ENCODE measurements at regions not wholly inside any gene's neighbourhood (a gene's known extent, or its start where the extent isn't known, plus 50 kb on each side); places are given as distances from the start of the nearest gene placed in this dataset.
"Not testable (repeated sequence)": the region's sequence is repeated elsewhere in the genome, so short reads cannot be mapped to it uniquely, and the experiment has no call there.

DNA sequence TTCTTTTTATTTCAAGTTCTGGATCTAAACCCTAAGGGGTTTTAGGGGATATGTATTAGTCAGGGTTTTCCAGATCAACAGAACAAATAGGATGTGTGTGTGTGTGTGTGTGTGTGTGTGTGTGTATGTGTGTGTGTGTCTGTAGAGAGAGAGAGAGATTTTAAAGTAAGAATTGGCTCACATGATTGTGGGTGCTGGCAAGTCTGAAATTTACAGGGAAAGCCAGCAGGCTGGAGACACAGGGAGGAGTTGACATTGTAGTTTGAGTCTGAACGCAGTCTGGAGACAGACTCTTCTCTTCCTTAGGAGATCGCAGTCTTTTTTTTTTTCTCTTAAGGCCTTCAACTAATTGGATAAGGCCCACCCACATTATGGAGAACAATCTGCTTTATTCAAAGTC lies 428.8 kb upstream of the TBL1XR1 start:
- no peak for DNase-seq (ENCODE audit: low spot score)

DNA sequence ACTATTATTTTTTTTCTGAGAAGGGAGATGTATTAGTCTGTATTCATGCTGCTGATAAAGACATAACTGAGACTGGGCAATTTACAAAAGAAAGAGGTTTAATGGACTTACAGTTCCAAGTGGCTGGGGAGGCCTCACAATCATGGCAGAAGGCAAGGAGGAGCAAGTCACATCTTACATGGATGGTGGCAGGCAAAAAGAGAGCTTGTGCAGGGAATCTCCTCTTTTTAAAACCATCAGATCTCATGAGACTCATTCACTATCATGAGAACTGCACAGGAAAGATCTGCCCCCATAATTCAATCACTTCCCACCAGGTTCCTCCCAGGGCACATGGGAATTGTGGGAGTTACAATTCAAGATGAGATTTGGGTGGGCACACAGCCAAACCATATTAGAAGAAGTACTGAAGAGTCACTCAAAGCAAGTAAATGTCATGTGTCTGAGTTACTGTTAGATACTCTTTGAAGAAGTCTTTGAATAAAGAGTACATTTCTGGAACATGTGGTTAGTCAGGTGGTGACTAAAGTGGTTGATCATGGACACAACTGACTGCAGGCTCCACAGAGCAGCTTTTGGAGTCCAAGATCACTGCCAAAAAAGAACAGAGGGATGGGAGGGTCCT lies 430.9 kb upstream of the TBL1XR1 start:
- not testable (repeated sequence) for DNase-seq (ENCODE audit: low spot score)

DNA sequence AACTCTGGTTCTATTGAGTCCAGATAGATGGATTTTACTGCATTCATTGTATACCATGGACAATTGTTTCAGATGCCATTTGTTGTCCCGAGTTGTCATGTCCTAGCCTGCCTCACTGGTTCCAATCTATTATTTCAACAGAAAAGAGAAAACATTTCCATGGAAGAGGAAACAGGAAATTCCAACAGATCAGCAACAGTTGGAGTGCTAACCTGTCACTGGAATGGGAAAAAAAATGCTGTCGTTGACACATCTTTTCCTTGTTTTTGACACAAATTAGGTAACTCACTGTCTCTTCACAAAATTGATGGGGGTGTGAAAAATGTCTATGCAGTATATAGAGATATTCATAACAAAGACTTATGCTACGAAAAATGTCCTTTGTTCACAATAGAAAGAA lies 432.0 kb upstream of the TBL1XR1 start:
- DNase-seq (ENCODE audit: low spot score), result no peak

DNA sequence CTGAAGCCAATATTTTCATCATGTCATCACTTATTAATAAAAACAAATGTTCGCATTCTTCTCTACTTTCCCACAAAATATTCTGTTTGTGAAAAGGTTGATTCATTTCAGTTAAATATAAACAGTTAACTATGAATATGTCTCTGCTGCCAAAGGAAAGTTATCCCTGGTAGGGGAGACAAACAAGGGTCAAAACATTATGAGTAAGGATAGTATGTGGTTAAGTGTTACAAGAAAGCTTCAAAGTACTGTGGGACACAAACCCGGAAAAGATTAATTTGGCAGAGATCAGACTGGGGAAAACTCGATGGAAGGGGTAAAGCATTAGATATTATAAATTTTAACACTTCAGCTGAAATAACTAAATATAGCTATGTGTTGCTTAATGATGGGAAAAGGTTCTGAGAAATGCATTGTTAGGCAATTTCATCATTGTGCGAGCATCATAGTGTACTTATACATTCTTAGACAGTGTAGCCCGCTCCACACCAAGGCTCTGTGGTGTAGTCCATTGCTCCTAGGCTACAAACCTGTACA lies 436.5 kb upstream of the TBL1XR1 start:
- no peak for DNase-seq (ENCODE audit: low spot score)

DNA sequence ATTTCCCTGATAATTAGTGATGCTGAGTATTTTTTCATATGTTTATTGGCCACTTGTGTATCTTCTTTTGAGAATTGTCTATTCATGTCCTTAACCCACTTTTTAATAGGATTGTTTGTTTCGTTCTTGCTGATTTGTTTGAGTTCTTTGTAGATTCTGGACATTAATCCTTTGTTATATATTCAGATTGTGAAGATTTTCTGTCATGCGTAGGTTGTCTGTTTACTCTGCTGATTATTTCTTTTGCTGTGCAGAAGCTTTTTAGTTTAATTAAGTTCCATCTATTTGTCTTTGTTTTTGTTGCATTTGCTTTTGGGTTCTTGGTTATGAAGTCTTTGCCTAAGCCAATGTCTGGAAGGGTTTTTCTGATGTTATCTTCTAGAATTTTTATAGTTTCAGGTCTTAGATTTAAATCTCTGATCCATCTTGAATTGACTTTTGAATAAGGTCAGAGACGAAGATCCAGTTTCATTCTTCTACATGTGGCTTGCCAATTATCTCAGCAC lies 438.4 kb upstream of the TBL1XR1 start:
- DNase-seq (ENCODE audit: low spot score), result not testable (repeated sequence)

DNA sequence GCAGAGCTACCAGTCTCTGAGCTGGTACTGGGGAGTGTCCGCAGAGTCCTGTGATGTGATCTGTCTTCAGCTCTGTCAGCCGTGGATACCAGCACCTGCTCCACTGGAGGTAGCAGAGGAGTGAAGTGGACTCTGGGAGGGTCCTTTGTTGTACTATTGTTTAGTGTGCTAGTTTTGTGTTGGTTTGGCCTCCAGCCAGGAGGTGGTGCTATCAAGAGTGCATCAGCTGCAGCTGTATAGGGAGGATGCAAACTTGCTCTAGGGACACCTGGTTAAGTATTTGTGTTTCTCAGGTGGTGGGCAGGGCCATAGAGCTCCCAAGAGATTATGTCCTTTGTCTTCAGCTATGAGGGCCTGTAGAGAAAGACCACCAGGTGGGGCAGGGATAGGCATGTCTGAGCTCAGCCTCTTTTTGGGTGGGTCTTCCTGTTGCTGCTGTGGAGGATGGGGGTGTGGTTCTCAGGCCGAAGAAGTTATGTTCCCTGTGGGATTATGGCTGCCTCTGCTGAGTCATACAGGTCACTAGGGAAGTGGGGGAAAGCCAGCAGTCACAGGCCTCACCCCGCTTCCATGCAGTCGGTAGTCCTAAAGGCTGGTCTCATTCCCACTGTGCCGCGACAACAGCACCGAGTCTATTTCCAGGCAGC lies 443.2 kb upstream of the TBL1XR1 start:
- no peak for DNase-seq (ENCODE audit: low spot score)

DNA sequence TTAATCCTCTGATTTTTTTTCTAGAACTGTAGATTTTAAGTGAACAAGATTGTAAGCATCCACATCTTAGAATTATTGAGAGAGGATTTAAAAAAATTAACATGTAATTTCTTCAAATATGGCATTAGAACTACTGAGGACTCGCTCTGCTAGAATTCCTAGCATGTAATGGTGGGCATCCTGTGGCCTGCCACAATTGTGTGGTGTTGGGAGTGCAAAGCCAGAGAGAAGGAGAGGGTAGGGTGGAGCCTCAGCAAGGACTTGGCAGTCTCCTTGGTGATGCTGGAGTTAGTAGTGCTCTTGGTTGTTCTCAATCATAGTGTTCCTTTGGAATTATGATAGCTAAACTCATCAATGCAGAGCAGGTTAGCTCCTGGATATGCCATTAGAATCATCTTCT lies 443.9 kb upstream of the TBL1XR1 start:
- DNase-seq (ENCODE audit: low spot score), result no peak

DNA sequence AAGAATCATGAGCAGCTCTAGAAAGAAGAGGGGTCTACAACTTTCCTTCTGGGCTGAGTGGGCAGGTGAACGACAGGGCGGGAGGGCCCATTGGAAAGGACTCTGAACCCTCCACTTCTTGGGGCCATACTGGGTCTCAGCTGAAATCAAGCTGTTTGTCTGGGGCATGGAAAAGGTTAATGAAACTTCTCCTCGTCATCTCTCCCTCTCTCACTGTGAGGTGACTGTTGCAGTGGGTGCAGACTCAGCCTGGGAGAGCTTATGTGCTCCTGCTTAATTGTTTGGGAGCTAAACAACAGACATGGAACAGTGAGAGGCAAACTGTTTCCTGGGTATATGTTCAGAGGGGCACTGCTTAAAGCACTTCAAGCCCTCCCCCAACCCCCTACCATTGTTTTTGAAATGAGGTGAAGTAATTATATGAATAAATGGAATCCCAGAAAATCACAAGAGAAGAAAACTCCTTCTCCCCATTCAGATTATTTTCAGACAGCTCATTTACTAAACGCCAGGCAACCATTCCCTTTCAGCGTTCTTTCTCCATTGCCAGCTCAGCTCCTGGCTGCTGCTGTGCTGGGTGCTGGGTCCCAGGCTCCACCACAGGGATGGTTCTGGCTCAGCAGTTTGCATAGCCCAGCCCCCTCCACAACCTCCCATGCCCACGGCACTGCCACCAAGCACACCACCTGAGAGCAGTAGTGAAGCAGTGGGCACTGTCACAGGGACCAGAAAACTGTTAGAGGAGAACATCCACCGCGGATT lies 444.9 kb upstream of the TBL1XR1 start:
- DNase-seq (ENCODE audit: low spot score), result no peak

DNA sequence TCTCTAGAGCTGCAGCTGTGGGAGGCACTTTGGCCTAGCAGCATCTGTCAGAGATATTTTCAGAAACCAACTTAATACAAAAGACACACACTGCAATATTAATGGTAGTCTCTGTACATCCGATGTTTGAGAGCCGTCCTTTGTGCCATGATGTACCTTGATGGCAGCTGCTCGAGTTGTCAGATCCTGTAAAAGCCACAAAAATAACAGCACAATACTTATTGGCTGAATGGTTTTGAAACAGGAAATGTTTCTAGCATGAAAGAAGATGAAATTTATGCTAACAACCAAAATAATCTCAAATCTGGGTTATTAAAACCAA lies 445.5 kb upstream of the TBL1XR1 start:
- no peak for DNase-seq (ENCODE audit: low spot score)

DNA sequence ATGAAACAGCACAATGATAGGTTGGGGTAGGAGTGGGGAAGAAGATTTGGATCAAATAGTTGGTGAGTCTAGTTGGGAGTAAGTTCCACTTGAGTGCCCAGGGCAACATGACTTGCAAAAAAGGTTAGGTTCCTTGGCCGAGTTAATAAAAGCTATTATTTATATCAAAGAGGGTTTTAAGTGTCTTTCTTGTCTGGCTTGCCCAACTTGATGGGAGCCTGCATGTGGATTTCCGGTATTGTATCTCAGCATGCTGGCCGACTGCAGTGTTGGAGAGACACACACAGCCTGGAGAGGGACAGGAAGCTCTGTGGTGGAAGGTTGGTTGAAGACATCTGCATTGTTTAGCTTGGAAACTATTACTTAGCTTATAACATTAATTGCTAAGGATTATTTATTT lies 449.5 kb upstream of the TBL1XR1 start:
- no peak for DNase-seq (ENCODE audit: low spot score)

DNA sequence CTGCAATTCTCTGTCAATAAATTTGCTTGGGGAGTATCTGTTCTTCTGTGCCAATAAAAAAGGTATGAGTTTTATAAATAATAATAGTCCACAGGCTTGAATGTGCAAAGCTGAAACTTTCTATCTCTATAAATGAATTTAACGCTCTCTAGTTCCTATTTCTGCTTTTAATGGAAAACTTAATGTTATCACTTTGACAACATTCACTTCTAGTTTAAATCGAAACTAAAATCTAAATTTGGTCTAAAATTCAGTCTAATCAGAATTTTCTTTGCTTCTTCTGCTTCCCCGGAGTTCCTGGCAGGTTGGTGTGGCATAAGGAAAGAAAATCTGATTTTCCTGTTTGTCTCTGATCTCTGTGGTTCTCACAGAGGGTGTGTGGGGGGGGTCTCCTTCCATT lies 450.1 kb upstream of the TBL1XR1 start:
- DNase-seq (ENCODE audit: low spot score), result no peak

DNA sequence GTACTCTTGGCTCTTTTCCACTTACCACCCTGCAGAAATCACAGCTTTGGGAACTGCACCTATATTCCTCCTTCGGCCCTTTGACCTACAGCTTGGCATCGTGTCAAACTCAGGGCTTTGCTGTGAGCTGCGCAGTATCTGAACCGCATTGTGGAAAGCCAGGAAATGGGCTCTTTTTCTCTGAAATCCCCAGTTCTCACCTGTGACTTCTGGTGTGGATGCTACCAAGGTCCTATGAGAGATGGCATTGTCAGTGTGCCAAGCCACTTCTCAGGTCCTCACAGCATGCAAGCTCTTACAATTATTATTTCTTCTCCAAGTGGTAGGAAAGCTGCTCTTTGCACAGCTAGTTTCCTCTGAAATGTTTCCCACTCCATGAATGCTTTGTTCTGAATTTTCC lies 450.6 kb upstream of the TBL1XR1 start:
- no peak for DNase-seq (ENCODE audit: low spot score)

DNA sequence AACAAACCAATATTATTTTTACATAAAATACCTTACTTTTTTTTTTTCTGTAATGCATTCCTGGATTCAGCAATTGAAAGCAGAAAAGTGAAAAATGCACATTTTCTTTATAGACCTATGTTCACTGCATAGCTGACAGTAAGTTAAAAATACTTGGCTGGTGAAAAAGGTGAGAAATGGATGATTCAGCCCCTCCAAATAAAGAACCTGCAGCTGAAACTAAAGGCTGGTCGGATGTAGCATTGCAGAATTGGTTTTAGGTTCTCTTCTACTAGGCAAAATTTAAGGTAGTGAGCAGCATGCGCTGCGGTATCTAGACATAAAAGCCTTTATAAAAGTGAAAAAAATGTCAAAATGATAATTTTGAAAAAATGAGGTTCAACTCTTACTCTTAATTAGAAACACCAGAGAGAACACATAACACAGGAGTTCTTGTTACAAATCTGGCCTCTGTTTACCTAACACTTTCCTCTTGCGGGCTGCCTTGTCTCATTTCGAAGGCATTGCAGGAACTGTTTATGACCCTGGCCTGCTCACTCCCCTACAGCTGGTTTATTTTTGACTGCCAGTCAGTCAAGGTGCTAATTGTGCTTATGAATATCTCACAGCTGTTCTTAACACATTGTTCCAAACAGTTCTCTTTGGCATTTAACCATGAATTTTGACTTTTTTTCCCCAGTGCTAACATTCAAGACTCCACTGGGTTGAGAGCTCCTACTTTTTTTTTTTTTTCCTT lies 455.4 kb upstream of the TBL1XR1 start:
- no peak for DNase-seq (ENCODE audit: low spot score)

DNA sequence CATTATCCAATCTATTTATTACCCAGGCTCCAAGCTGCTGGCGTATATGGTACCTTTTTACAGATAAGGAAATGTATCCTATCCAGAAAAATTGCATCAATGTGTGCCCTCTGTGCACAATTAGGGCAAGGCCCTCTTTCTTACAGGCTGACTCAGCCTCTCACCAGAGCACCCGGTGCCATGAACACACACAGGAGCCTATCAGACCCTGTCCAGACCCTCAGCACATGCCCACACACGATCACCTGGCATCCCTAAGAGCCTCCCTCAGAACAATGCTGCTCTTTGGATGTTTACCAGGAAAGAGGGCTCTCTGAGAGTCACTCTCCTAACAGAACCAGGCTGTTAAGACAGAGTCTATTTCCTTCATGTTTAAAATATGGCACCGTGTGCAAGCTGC lies 460.0 kb upstream of the TBL1XR1 start:
- DNase-seq (ENCODE audit: low spot score), result no peak

DNA sequence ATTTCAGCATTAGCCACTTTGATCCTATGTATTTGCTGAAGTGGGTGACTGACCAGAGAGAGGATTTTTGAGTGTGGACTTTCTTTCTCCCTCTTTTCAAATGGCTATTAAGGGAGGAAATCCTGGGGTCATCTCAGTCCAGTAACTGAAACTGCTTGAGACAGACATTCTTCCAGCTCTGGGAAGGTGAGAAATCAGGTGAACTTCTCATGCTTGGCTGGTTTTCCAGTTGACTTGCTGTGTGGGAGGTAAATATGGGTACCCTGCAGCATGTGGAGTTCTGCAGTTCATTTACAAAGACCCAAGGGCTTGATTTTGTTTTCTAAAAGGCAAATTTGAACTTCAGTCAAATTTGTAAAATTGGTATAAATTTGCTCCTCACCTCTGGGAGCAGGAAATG lies 461.1 kb upstream of the TBL1XR1 start:
- no peak for DNase-seq (ENCODE audit: low spot score)

DNA sequence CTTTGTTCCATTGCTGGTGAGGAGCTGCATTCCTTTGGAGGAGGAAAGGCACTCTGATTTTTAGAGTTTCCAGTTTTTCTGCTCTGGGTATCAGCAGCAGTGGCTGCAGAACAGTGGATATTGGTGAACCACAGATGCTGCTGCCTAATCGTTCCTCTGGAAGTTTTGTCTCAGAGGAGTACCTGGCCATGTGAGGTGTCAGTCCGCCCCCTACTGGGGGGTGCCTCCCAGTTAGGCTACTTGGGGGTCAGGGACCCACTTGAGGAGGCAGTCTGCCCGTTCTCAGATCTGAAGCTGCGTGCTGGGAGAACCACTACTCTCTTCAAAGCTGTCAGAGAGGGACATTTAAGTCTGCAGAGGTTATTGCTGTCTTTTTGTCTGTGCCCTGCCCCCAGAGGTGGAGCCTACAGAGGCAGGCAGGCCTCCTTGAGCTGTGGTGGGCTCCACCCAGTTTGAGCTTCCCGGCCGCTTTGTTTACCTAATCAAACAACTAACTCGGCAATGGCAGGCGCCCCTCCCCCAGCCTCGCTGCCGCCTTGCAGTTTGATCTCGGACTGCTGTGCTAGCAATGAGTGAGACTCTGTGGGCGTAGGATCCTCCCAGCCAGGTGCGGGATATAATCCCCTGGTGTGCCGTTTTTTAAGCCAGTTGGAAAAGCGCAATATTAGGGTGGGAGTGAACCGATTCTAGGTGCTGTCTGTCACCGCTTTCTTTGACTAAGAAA lies 467.3 kb upstream of the TBL1XR1 start:
- DNase-seq (ENCODE audit: low spot score), result not testable (repeated sequence)

DNA sequence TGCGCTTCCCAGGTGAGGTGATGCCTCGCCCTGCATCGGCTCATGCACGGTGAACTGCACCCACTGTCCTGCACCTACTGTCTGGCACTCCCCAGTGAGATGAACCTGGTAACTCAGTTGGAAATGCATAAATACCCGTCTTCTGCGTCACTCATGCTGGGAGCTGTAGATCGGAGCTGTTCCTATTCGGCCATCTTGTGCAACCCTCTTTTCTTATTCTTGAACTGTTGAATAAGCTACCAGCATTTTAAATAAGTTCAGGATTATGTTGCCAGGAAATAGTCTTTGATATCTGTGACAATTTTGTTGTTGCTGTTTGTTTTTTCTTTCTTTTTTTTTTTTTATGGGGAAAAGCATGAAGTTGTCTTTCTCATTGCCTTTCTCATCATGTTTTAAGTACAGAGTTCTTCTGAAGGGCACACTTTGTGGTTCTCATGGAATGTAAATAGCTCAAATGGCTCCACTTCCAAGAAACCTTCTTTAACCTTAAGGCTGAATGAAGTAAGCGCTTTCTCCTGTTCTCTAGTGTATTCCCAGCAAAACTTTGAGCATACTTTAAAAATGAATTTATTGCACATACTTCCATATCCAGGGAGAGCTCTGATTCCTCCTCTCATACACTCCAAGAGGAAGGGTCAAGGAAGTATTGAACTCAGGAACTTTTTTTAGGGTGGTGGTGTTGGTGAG lies 468.0 kb upstream of the TBL1XR1 start:
- no peak for DNase-seq (ENCODE audit: low spot score)

DNA sequence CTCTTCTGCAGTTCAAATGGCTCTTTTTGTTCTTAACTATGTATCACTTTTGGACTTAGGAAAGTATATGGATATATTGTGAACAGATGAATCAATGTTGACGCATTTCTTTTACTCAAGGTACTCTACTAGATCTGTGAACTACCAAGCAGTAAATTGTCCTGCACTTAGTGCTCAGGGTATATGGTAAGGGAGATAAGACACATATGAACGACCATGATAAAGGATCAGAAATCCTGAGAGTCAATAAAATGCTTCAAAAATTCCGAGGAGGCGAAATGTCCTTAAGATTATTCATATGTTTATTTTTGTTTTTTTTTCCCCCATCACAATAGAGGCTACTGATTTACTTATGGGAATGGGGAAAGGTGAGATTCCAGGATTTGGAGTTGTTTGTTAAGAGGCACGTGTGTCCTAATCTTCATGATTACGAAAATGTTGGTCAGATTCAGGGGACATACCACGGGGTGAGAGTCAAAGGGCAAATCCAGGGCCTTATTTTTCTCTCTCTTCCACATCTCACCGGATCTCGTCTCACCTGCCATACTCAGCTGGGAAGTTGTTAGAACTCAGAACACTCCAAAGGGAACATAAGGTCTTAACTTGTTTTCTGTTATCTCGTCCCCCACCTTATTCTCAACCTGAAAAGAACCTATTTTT lies 475.1 kb upstream of the TBL1XR1 start:
- DNase-seq (ENCODE audit: low spot score), result no peak

DNA sequence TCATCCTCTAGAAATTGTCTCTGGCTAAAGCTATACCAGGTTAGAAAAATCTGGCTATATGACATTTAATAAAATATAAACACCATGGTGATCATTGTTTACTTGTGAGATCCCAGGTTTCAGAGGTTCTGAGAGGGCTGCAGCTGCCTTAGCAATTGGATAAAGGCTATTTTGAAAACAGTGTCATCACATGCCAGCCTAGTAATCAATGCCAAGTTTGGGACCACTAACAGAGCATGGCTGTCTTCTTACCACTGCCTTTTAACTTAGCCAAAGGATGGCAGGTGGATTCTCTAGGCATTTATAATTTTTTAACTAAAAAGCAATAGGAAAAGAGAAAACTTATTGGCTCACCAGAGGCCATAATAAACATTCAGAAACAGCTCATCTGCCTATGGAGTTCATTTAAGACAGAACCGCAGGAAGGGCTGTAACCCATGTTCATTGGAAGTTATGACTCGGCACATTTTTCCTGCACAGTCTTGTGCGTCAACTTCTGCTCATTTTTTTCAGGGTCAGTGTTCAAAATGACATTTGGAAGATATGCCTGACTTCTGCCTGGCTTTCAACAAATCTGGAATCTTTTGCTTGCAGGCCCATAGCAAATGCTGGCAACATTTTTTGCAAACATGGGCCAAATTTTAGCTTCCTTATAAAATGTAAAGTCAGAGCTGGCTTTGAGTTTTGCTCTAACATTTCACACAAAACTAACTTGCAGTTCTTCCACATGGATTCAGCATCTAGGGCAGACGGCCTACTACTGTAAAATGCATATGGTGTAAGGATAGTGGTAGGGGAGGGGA lies 476.0 kb upstream of the TBL1XR1 start:
- DNase-seq (ENCODE audit: low spot score), result no peak

DNA sequence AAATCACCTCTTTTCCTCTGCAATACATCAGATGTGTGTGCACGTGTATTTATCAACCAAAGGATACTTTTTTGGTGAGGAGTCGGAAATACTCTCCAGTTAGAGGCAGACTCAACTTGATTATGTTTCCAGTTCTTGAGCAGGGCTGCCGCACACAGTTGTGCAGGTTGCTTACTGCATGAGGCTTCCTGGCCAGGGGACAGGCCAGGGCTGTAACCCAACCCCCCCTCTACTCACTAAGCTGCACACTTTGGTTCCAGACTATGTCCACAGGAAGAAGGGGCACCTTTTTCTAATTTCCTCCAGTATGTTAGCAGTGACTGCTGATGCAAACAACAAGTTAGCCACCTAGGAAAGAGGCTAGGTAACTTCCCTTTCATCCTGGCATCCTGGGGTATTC lies 476.9 kb upstream of the TBL1XR1 start:
- DNase-seq (ENCODE audit: low spot score), result no peak

Measured in HuH-7.5 (cell line).